ENCODE measurements at regions not wholly inside any gene's neighbourhood (a gene's known extent, or its start where the extent isn't known, plus 50 kb on each side); places are given as distances from the start of the nearest gene placed in this dataset.

GRCh38 chr13:103772576-103772975, 706.4 kb upstream of the SLC10A2 start:
- no peak for DNase-seq

GRCh38 chr13:103762523-103762922, 696.3 kb upstream of the SLC10A2 start:
- no peak for DNase-seq

- no peak for DNase-seq
Measured at GRCh38 chr13:103759361-103759760, 693.1 kb upstream of the SLC10A2 start.

GRCh38 chr13:103758222-103758621, 692.0 kb upstream of the SLC10A2 start:
- DNase-seq, result no peak

- no peak for DNase-seq
Measured at GRCh38 chr13:103757361-103757760, 691.1 kb upstream of the SLC10A2 start.

- no peak for DNase-seq
Measured at GRCh38 chr13:103754783-103755182, 688.6 kb upstream of the SLC10A2 start.

- DNase-seq, result no peak
Measured at GRCh38 chr13:103734837-103735236, 668.6 kb upstream of the SLC10A2 start.

GRCh38 chr13:103731959-103732358, 665.7 kb upstream of the SLC10A2 start:
- no peak for DNase-seq

GRCh38 chr13:103730407-103730806, 664.2 kb upstream of the SLC10A2 start:
- no peak for DNase-seq

- DNase-seq, result no peak
Measured at GRCh38 chr13:103726808-103727207, 660.6 kb upstream of the SLC10A2 start.

GRCh38 chr13:103716718-103717117, 650.5 kb upstream of the SLC10A2 start:
- no peak for DNase-seq

- DNase-seq, result no peak
Measured at GRCh38 chr13:103715335-103715734, 649.1 kb upstream of the SLC10A2 start.

GRCh38 chr13:103703246-103703645, 637.0 kb upstream of the SLC10A2 start:
- DNase-seq, result no peak

GRCh38 chr13:103698000-103698399, 631.8 kb upstream of the SLC10A2 start:
- DNase-seq, result no peak

GRCh38 chr13:103695320-103695719, 629.1 kb upstream of the SLC10A2 start:
- no peak for DNase-seq

GRCh38 chr13:103694471-103694870, 628.3 kb upstream of the SLC10A2 start:
- DNase-seq, result no peak

GRCh38 chr13:103694033-103694432, 627.8 kb upstream of the SLC10A2 start:
- no peak for DNase-seq

- no peak for DNase-seq
Measured at GRCh38 chr13:103692442-103692841, 626.2 kb upstream of the SLC10A2 start.

- no peak for DNase-seq
Measured at GRCh38 chr13:103676329-103676728, 610.1 kb upstream of the SLC10A2 start.

- DNase-seq, result no peak
Measured at GRCh38 chr13:103671547-103671946, 605.3 kb upstream of the SLC10A2 start.

GRCh38 chr13:103663996-103664395, 597.8 kb upstream of the SLC10A2 start:
- DNase-seq, result no peak

- DNase-seq, result no peak
Measured at GRCh38 chr13:103656311-103656710, 590.1 kb upstream of the SLC10A2 start.

- no peak for DNase-seq
Measured at GRCh38 chr13:103640606-103641005, 574.4 kb upstream of the SLC10A2 start.

GRCh38 chr13:103639326-103639725, 573.1 kb upstream of the SLC10A2 start:
- DNase-seq, result no peak

GRCh38 chr13:103638706-103639105, 572.5 kb upstream of the SLC10A2 start:
- DNase-seq, result no peak

GRCh38 chr13:103634066-103634465, 567.8 kb upstream of the SLC10A2 start:
- DNase-seq, result no peak

Data from EL (cell line).